GM21825 (cell line): ENCODE measurements at regions not wholly inside any gene's neighbourhood (a gene's known extent, or its start where the extent isn't known, plus 50 kb on each side); places are given as distances from the start of the nearest gene placed in this dataset.
"Not testable (repeated sequence)": the region's sequence is repeated elsewhere in the genome, so short reads cannot be mapped to it uniquely, and the experiment has no call there.

ENCODE experiments used
- ATAC-seq: cut with Tn5 transposase; IDR thresholded peaks from one replicate; pipeline ENCODE4 v1.9.1; 2021; ENCODE audit warnings: mild to moderate bottlenecking, moderate library complexity; ENCODE audit not compliant: unreplicated experiment

DNA sequence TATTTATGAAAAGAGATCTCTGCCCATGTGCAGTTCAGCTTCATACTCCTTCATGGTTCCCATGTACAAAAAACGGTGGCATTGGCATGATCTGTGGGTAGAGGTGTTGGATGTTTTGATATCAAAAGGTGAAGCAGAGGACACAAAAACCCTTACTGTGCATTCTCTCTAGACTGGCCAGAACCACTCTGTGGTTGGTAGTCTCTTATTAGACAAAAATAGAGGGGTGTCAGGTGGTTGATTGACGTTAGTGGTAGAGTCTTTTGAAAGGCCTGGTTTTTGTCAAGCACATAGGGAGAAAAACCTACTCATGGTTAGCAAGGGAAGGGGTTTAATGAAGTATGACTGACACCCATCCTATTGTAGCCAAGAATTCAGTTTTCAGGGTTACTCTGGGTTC, 400.0 kb upstream of the TMPRSS15 start:
- no peak for ATAC-seq

DNA sequence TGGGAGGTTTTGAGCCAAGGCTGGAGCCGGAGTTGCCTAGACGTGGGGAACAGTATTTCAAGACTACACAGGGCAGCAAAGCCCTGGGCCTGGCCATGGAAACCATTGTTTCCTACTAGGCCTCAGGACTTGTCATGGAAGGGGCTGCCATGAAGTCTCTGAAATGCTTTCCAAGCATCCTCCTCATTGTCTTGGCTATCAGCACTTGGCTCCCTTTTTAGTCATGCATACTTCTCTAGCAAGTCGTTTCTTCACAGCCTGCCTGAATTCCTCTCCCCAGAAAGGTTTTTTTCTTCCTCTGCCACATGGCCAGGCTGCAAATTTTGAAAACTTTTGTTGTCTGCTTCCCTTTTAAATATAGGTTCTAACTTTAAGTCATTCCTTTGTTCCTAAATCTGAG, 406.6 kb upstream of the TMPRSS15 start:
- ATAC-seq, result no peak

DNA sequence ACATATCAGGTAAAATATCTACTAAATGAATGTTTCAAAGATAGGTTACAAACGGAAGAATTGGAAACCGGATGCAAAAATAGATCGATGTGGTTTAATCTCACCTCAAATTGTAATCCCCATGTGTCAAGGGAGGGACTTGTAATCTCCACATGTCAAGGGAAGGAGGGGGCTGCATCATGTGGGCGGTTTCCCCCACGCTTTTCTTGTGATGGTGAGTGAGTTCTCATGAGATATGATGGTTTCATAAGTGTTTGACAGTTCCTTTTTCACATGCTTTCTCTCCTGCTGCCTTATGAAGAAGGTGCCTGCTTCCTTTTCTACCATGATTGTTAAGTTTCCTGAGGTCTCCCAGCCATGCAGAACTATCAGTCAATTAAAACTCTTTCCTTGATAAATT, 408.7 kb upstream of the TMPRSS15 start:
- ATAC-seq, result no peak

DNA sequence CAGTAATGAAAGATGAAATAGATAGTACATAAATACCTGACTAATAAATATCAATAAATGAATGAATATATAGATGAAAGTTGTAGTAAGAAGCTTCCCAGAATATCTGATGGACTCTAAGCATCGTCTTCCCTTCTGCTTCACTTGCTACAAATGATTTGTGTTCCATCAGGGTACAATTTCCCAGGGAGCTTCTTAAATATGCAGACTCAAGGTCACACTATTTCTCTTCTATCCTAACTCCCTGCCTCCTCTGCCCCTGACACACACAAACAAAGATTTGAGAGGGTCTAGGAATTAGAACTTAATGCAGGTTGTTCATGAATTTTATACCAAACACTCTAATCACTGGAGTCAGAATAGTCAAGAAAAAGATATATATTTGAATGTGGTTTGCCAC, 415.9 kb upstream of the TMPRSS15 start:
- no peak for ATAC-seq

DNA sequence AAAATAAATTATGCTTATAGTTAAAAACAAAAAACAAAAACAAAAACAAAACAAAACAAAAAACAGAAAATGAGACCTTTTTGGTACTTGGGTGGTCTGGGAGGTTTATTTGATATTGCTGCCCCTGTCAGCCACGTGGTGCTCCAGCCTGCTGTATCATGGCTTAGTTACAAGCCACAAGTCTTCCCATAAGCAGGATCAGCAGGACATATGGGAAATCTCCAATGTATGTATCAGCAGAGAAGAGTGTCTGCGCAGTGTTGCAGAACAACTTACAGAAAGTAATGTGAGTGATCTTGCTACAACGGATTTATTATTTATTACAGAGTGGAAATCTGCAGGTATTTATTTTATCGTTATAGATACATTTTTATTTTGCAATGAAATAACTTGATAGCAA, 423.0 kb upstream of the TMPRSS15 start:
- no peak for ATAC-seq

DNA sequence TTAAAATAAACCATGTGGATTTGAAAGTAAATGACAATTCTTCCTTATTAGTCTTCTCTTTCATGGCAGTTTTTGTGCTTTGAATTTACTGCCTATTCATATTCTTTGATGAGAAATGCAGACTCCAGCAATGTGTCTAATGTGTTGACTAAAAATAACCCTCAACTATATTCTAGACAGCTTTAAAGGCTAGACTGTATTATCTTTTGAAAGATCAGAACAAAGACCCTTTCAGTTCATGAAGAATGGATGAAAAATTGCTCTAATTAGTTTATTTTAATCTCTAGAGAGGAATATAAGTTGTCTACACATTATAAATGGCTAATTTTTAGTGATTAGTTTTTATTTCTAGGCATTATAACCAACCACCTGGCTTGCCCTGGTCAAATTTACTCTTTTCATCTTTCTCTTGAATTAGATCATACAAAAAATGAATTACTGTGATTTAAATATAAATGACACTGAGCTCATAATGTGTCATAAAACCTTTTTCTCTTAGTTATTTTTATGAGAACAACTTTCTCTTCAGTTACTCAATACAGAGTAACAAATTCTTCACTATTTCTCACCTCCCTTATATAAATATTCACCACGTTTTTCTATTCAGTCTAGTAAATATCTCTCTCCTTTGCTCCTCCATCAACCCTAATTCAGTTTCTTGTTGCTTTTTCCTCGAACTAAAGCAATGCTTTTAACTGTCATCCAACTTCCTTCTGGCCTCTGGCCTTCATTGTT, 428.5 kb upstream of the TMPRSS15 start:
- no peak for ATAC-seq

DNA sequence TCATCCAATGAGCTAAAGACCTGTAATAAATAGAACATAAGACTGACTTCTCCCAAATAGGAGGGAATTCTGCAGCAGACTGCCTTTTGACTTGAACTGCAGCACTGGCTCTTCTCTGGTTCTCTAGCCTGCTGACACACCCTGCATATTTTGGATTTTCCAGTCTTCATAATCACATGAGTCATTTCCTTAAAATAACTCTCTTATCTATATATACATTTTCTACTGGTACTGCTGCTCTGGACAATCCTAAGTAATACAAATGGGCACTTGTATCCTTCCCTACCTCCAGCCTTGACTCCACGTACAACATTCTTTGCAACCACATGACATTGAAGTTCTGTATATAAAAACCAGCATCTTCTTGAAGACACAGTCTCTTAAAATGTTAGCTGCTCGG, 429.4 kb upstream of the TMPRSS15 start:
- no peak for ATAC-seq

DNA sequence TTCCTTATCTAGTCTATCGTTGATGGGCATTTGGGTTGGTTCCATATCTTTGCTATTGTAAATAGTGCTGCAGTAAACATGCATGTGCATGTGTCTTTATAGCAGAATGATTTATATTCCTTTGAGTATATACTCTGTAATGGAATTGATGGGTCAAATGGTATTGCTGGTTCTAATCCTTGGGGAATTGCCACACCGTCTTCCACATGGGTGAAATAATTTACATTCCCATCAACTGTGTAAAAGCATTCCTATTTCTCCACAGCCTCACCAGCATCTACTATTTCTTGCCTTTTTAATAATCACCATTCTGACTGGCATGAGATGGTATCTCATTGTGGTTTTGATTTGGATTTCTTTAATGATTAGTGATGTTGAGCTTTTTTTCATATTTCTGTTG, 430.5 kb upstream of the TMPRSS15 start:
- ATAC-seq, result not testable (repeated sequence)

DNA sequence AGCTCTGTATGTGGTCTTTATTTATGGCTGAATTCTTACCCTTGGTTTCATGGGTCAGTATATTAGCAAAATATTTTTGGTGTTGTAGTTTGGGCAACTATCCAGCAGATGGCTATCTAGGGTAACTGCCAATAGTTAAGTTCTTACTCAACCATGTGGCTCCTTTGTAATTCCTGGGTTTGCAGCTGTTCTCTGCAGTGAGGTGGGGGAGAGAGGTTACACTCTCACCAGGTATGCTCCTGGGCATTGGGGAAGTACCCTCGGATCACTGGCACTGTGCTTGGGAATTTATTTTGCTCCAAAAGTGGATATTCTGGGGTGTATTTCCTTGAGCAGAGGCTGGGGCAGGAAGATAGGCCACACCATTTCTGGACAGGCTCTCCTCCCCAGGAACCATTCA, 436.7 kb upstream of the TMPRSS15 start:
- ATAC-seq, result no peak

DNA sequence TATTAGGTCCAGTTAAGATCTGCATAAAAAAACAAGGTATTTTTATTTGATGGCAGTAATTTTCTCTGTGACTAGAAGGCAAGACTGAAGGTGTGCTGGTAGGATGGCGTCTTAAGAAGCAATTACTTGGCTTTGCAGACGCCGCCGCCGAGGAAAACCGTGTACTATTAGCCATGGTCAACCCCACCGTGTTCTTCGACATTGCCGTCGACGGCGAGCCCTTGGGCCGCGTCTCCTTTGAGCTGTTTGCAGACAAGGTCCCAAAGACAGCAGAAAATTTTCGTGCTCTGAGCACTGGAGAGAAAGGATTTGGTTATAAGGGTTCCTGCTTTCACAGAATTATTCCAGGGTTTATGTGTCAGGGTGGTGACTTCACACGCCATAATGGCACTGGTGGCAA, 454.0 kb upstream of the TMPRSS15 start:
- not testable (repeated sequence) for ATAC-seq

DNA sequence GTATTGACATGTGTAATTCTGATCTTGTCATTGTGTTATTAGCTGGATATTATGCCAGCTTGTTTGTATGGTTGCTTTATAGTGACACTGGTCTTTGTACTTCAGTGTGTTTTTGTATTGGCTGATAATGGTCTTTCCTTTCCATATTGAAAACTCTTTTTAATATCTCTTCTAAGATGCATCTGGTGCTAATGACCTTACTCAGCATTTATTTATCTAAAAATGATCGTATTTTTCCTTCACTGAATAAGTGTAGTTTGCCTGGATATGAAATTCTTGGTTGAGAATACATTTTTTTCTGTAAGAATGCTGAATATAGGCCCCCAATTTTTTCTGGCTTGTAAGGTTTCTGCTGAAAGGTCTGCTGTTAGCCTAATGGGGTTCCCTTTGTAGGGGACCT, 465.5 kb upstream of the TMPRSS15 start:
- no peak for ATAC-seq

DNA sequence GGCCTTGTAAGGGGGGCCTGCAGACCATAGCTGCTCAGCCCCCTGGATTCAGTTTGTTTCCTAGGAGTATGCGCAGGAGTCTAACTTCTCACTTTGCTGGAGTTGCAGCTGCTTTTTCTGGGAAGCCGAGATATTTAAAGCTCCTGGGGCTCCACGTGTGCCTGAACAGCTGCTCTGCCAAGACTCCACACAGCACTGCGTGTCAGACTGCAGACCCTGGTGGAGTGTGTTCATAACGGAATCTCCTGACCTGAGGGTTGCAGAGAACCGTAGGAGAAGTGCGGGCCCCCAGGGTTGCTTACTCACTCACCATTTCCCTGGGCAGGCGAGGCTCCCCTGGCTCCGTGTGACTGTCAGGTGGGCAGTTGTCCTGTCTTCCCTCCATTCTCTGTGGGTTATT, 474.3 kb upstream of the TMPRSS15 start:
- no peak for ATAC-seq

DNA sequence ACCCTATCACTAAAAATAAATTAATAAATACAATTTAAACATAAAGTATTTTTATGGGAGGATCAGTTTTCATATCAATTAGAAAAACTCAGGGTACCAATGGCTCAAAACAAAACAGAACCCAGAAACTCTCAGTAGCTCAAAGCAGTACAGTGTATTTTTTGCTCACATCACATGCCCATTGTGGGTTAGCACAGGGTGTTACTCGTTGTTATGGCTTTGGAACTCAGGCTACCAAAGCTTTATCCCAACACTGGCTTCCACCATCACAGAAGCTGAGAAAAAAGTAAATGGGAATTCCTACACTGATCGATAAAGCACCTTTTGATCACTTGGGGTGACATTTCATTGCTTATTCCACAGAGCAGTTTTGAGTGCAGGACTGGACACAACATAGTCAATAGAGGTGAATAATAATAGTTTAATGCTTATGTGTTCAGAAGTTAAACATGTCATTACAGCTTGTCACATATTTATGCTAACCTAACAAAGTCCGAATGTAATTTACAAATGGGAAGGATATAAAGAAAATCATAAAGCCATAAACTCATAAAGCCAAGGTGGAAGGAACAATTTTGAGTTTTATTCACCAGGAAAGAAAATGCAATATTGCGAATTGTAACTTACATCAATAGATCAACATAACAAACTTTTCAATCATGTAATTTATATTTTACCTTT, 484.5 kb upstream of the TMPRSS15 start:
- ATAC-seq, result no peak

DNA sequence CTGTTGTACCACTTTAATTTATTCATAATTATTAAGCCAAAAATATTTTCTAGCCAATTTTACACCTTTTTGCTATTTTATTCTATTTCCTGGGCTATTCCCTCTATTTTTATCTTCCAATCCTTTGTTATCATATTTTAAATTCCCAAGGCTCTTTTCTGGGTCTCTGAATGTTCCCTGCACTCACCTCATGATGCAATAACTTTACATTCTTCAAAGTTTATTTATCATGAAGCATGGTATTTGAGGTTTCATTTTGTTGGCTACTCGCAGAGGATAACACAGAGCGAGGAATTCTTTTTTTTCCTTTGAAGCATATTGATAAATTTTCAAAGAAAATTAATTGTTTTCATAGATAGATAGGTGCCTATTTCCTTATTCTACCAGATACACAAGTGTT, 489.8 kb upstream of the TMPRSS15 start:
- no peak for ATAC-seq

DNA sequence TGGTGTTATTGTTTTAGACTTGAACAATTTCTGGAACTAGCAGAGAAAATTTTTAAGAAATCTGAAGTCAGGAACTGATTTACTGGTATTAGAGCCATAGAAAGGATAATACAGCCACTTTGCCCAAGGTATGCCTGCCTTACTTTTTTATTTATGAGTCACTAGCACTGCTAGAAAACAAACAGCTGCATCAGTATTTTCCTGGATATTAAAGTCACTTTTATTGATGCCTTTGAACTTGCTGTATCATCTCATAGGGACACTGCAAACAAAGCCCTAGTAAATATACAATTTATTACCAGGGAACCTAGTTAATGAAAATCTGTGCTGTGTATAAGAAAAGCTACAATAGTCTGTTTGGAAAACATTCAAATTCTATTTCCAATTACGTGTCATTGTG, 490.8 kb upstream of the TMPRSS15 start:
- ATAC-seq, result no peak

DNA sequence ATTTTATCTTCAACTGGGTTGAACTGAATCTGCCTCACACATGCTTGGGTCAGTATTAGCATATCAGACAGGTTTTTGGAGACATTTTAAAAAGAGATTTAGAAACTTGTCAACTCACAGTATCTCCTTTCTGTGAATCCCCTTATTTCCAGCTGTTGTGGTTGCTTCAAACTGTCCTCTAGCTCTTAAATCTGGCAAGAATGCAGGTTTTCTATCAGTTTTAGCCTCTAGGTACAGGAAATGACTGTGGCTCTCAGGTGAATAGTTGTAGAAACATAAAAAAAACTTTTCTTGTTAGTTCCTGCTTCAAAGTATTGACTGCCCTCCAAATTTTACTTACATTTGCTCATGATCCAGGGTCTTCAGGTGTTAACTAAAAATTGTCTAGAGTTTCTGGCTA, 495.7 kb upstream of the TMPRSS15 start:
- no peak for ATAC-seq

DNA sequence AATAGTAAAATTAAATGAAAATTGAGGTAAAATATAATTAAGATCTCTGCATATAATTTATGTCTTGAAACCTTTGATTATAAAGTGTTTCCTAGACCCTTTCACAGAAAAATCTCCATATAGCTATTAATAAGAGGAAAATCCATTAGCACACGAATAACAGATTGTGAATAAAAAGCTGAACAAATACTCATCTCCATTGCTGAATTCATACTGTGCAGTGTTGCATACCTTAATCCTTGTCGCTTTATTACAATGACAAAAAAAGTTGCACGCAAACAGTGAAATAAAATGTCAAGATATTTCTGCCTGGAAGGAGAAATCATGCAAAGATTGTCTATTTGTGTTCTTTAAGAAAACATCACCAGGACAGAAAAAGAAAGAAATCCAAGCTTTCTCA, 499.1 kb upstream of the TMPRSS15 start:
- no peak for ATAC-seq

DNA sequence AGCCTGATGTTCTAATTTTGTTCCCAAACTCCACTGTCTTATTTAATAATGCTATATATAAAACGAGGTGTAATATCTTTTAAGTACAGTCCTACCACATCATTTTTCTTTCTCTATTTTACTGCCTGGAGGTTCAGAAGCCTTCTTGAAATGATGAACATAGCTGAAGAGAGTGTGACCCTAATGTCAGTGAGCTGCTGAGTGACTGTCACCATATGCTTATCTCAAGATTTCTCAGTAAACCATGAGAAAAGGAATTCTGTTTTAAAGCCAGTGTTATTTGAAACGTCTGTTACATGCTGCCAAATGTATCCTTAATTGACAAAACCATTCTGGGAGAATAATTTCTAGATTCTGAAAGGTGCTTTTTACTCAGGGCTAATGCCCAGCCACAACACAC, 503.5 kb upstream of the TMPRSS15 start:
- no peak for ATAC-seq

DNA sequence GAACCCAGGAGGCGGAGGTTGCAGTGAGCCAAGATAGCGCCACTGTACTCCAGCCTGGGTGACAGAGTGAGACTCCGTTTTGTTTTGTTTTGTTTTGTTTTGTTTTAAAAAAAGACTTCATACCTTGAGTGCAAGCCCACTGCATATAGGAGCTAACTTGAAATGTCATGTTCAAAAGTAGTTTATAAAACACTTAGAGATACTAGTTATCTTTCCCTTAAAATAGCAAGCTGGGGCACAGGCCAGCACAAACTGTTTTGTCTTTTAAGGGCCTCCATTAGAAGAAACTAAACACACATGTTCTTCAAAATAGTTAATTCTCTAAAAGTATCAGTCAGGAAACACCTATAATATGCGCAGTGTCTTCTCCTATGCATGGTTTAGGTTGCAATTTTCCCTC, 505.1 kb upstream of the TMPRSS15 start:
- ATAC-seq, result no peak

DNA sequence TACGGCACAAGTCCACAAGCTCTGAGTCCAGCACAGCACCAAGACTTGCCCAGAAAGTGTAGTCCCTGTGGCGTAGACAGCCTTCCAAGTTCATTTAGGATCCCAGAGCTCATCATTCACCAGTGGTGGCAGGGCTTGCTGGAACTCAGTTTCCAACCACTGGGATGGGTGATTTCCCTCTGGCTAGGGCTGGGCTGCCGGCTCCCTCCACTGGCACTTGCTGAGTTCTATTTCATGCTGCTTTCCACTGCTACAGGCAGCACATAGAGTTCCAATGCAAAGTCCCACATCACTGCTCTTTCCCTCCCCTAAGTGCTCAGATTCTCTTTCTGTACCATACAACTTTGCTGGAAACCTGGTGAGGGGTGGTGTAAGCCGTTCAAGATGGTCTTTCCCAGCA, 510.3 kb upstream of the TMPRSS15 start:
- ATAC-seq, result no peak

DNA sequence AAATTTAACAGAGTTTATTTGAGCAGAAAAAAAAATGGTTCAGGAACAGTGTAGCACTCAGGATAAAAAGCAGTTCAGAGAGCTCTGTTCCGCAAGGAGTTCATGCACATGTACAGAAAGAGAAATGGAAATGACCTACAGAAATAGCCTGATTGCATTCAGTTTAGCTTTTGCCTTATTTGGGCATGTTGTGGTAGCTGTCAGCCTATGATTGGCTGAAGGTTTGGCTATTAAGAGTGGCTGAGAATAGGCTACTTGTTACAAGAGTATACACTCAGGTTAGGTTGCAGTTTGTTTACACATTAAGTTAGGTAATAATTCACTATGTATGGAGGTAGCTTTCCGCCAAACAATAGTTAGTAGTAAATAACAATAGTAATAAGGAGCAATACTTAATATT, 511.0 kb upstream of the TMPRSS15 start:
- ATAC-seq, result no peak

DNA sequence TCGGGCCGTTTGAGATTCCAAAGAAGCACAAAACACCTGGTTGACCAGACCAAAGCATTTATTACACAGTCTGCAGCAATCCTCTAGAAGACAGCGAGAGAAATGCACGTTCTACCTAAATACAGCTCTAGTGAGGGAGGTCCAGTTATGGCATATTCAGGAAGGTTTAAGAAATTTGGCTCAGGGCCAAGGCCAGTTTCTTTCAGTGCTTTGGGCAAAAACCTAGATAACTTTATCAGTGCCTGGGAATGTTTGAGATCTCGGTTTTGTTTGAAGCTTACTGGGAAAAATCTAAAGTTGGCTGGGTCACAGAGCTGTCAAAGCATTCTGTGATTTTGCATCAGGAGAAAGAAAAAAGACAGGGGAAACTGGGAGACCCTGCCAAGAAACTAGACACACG, 514.0 kb upstream of the TMPRSS15 start:
- ATAC-seq, result no peak

DNA sequence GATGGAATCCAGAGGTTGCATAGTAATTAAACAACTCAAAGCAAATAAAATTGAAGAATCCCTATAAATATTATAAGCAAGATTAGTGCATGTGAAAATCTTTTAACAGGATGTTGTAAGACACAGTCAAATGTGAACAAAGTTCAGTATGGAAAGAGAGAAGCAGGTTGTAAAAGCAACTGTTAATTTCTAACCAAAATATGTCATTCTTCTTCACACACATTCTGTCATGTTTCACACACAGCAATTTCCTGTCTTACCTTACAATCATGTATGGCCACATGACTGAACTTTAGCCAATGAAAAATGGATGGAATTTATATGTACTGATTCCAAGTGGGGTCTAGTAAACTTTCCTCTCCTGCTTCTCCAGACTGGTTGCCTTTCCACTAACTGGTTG, 527.7 kb upstream of the TMPRSS15 start:
- ATAC-seq, result no peak
